Mesendoderm (in vitro differentiated cells): ENCODE measurements at regions not wholly inside any gene's neighbourhood (a gene's known extent, or its start where the extent isn't known, plus 50 kb on each side); places are given as distances from the start of the nearest gene placed in this dataset.

ENCODE experiments used
- DNase-seq: peaks from one replicate; pipeline ENCODE4 v3.0.0; 2013
- H2AK5ac ChIP-seq: 2 replicates; pipeline ENCODE4 v1.6.1; 2013; ENCODE audit warnings: low read length, inconsistent platforms
- H2BK120ac ChIP-seq: 2 replicates; pipeline ENCODE4 v1.6.1; 2013; ENCODE audit warnings: low read depth, mild to moderate bottlenecking, low read length, moderate library complexity, mixed read lengths
- H2BK15ac ChIP-seq: replicated peaks from 2 replicates; pipeline ENCODE4 v1.6.1; 2013; ENCODE audit warnings: low read depth, mild to moderate bottlenecking, moderate library complexity
- H2BK5ac ChIP-seq: 2 replicates; pipeline ENCODE4 v1.6.1; 2013; ENCODE audit warnings: low read length, inconsistent platforms
- H3K18ac ChIP-seq: 2 replicates; pipeline ENCODE4 v1.6.1; 2013; ENCODE audit warnings: mild to moderate bottlenecking, low read length, mixed read lengths
- H3K23ac ChIP-seq: one replicate; pipeline ENCODE4 v1.6.1; 2013; ENCODE audit warnings: low read length
- H3K27ac ChIP-seq: 2 replicates; pipeline ENCODE4 v1.5.1; 2013; ENCODE audit warnings: low read depth, mild to moderate bottlenecking, inconsistent platforms, low read length, moderate library complexity
- H3K27me3 ChIP-seq: 2 replicates; pipeline ENCODE4 v1.6.1; 2013; ENCODE audit warnings: low read length, control low read depth, mild to moderate bottlenecking, inconsistent platforms; ENCODE audit not compliant: insufficient read depth, poor library complexity
- H3K36me3 ChIP-seq: 2 replicates; pipeline ENCODE4 v1.6.1; 2013; ENCODE audit warnings: low read length, inconsistent platforms; ENCODE audit not compliant: control insufficient read depth, insufficient read depth
- H3K4ac ChIP-seq: one replicate; pipeline ENCODE4 v1.6.1; 2013; ENCODE audit warnings: low read depth, mild to moderate bottlenecking, low read length, moderate library complexity
- H3K4me1 ChIP-seq: 2 replicates; pipeline ENCODE4 v1.6.1; 2013; ENCODE audit warnings: low read depth, low read length, inconsistent platforms; ENCODE audit not compliant: control insufficient read depth
- H3K4me2 ChIP-seq: 2 replicates; pipeline ENCODE4 v1.6.1; 2013; ENCODE audit warnings: low read length
- H3K4me3 ChIP-seq: 2 replicates; pipeline ENCODE4 v1.5.1; 2013; ENCODE audit warnings: mild to moderate bottlenecking, low read length
- H3K56ac ChIP-seq: one replicate; pipeline ENCODE4 v1.6.1; 2013; ENCODE audit warnings: low read length
- H3K79me1 ChIP-seq: 2 replicates; pipeline ENCODE4 v1.6.1; 2013; ENCODE audit warnings: low read length, inconsistent platforms
- H3K79me2 ChIP-seq: 2 replicates; pipeline ENCODE4 v1.6.1; 2013; ENCODE audit warnings: mild to moderate bottlenecking, low read length; ENCODE audit not compliant: control insufficient read depth, insufficient read depth
- H3K9ac ChIP-seq: 2 replicates; pipeline ENCODE4 v1.6.1; 2013; ENCODE audit warnings: low read length, inconsistent platforms
- H4K5ac ChIP-seq: one replicate; pipeline ENCODE4 v1.6.1; 2013; ENCODE audit warnings: low read length
- H4K8ac ChIP-seq: one replicate; pipeline ENCODE4 v1.6.1; 2013; ENCODE audit warnings: low read depth, mild to moderate bottlenecking, control low read depth, low read length, moderate library complexity
- WGBS: extraction: QIAGEN DNeasy Blood & Tissue Kit; methylation state at CpG from one replicate; pipeline ENCODE4 v1.1.7; 2013; ENCODE audit warnings: low lambda C conversion rate, missing lambda C conversion rate; ENCODE audit not compliant: insufficient coverage; ENCODE audit errors: extremely low coverage; 5-methylcytosine and 5-hydroxymethylcytosine counted together

- Histone ChIP-seq H4K8ac (no peak overlapping the region), H3K27ac (no peak overlapping the region), H3K4me2 (no peak overlapping the region), H3K18ac (no peak overlapping the region), H2BK15ac (no peak overlapping the region), H2BK5ac (no peak overlapping the region), H3K4ac (no peak overlapping the region), H4K5ac (no peak overlapping the region), H3K79me1 (no peaks in the 10 kb centered on the region), H2BK120ac (no peak overlapping the region), H3K36me3 (no peaks in the 10 kb centered on the region), H3K56ac (no peak overlapping the region), H3K4me3 (no peak overlapping the region), H3K27me3 (no peaks in the 10 kb centered on the region), H3K4me1 (no peaks in the 10 kb centered on the region), H3K23ac (no peak overlapping the region), H3K79me2 (no peaks in the 10 kb centered on the region), H2AK5ac (no peak overlapping the region), H3K9ac (no peak overlapping the region)
- WGBS = no CpG with 5 or more reads among the region's 2 CpGs
- DNase-seq = no peak
Observed at GRCh38 chr14:58813745-58814144, 176.0 kb downstream of the DACT1 start.

GRCh38 chr14:58814466-58814865, 176.7 kb downstream of the DACT1 start:
- no peak for DNase-seq
- Histone ChIP-seq H3K4me3 (no peak overlapping the region), H3K18ac (no peak overlapping the region), H3K79me2 (no peaks in the 10 kb centered on the region), H2AK5ac (no peak overlapping the region), H3K27me3 (no peaks in the 10 kb centered on the region), H4K8ac (no peak overlapping the region), H2BK15ac (no peak overlapping the region), H2BK5ac (no peak overlapping the region), H3K56ac (no peak overlapping the region), H3K4me2 (no peak overlapping the region), H4K5ac (no peak overlapping the region), H3K79me1 (no peaks in the 10 kb centered on the region), H3K9ac (no peak overlapping the region), H3K4me1 (no peaks in the 10 kb centered on the region), H2BK120ac (no peak overlapping the region), H3K4ac (no peak overlapping the region), H3K27ac (no peak overlapping the region), H3K36me3 (no peaks in the 10 kb centered on the region), H3K23ac (no peak overlapping the region)
- no CpG with 5 or more reads among the region's 3 CpGs for WGBS

DNA sequence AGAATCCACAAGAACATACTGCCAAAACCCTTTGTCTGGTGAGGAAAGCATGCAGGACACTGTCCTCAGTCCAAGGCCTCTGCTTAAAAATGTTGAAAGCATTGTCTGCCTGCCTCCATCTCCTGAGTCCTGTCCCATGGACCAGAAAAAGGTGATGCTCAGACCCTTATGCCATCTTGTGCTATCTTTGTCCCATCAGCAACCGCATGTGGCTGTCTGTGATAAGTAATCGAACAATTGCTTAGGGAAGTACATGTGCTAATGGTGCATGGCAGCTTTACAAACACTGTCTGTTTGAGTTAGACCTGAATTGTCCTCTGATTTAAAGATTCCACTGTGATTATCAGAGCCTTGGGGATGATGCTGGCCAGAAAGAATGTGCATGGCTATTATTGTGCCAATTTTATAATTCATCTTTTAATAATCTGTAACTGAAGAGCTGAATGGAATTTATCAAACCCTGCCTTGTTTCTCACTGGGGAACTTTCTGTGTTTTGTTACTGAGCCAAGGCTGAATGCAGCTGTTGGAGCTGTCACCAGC, 177.5 kb downstream of the DACT1 start:
- H3K18ac ChIP-seq = no peak overlapping the region
- WGBS = no CpG with 5 or more reads among the region's 2 CpGs
- H3K79me2 ChIP-seq = no peaks in the 10 kb centered on the region

GRCh38 chr14:58815794-58816193, 178.0 kb downstream of the DACT1 start:
- H3K27me3 ChIP-seq = no peaks in the 10 kb centered on the region
- H4K8ac ChIP-seq = no peak overlapping the region
- no peak for DNase-seq
- H3K79me1 ChIP-seq = no peaks in the 10 kb centered on the region
- H3K4me3 ChIP-seq = no peak overlapping the region
- no peak overlapping the region for H3K18ac ChIP-seq
- H2BK5ac ChIP-seq = no peak overlapping the region
- H3K56ac ChIP-seq = no peak overlapping the region
- H4K5ac ChIP-seq = no peak overlapping the region
- no peak overlapping the region for H3K4ac ChIP-seq
- H3K36me3 ChIP-seq = no peaks in the 10 kb centered on the region
- no peak overlapping the region for H3K23ac ChIP-seq
- H3K4me2 ChIP-seq = no peak overlapping the region
- H2BK15ac ChIP-seq = no peak overlapping the region
- H3K27ac ChIP-seq = no peak overlapping the region
- no peaks in the 10 kb centered on the region for H3K79me2 ChIP-seq
- WGBS = no CpG with 5 or more reads among the region's 5 CpGs
- H3K4me1 ChIP-seq = no peaks in the 10 kb centered on the region
- no peak overlapping the region for H2BK120ac ChIP-seq
- no peak overlapping the region for H3K9ac ChIP-seq
- H2AK5ac ChIP-seq = no peak overlapping the region

More for the DNA sequence above, 177.5 kb downstream of the DACT1 start:
- Histone ChIP-seq H2BK15ac (no peak overlapping the region), H3K79me1 (no peaks in the 10 kb centered on the region), H4K5ac (no peak overlapping the region), H3K36me3 (no peaks in the 10 kb centered on the region), H4K8ac (no peak overlapping the region), H3K4me1 (no peaks in the 10 kb centered on the region), H3K27me3 (no peaks in the 10 kb centered on the region), H3K27ac (no peak overlapping the region), H3K4me2 (no peak overlapping the region), H2AK5ac (no peak overlapping the region), H3K56ac (no peak overlapping the region), H3K23ac (no peak overlapping the region), H3K4ac (no peak overlapping the region), H3K9ac (no peak overlapping the region), H3K4me3 (no peak overlapping the region), H2BK5ac (no peak overlapping the region), H2BK120ac (no peak overlapping the region)
- no peak for DNase-seq

DNA sequence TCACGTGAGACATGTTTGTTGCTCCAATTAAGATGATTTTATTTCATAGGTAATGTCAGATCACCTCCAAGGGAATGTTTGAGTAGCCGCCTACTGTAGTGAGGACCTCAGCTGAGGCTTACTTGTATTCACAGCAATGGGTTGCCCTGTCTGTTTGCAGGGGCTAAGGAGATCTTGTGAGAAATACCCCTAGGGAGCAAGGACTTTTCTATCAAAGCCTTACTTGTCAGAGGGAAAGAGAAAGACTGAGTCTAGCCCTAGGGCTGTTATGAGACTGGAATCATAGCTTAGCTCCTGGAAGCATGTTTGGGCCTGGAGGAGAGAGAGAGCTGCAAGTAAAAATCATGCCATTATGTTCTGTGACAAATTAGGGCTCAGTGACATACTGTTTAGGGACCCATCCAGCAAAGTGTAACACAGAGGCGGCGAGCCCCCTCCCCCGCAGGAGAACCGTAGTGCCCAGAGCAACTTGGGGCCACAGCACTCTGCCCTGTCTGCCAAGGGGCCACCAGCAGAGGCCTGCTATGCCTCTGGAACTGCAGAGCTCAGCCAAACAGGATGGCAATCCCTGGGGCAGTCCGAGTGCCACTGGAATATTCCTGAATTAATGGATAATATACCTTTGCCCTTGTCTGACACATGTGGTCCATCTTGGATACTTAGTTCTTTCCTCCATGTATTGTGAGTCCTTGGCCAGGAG, 178.8 kb downstream of the DACT1 start:
- Histone ChIP-seq H3K56ac (no peak overlapping the region), H3K79me1 (no peaks in the 10 kb centered on the region), H2AK5ac (no peak overlapping the region), H2BK120ac (no peak overlapping the region), H3K36me3 (no peaks in the 10 kb centered on the region), H3K27ac (no peak overlapping the region), H3K4me2 (no peak overlapping the region), H3K4me1 (no peaks in the 10 kb centered on the region), H3K27me3 (no peaks in the 10 kb centered on the region), H3K4ac (no peak overlapping the region), H3K9ac (no peak overlapping the region), H3K18ac (no peak overlapping the region), H4K5ac (no peak overlapping the region), H2BK5ac (no peak overlapping the region), H3K79me2 (no peaks in the 10 kb centered on the region), H2BK15ac (no peak overlapping the region), H3K23ac (no peak overlapping the region), H4K8ac (no peak overlapping the region), H3K4me3 (no peak overlapping the region)
- WGBS = no CpG with 5 or more reads among the region's 7 CpGs
- DNase-seq = no peak

GRCh38 chr14:58817846-58818245, 180.1 kb downstream of the DACT1 start:
- H3K4ac ChIP-seq = no peak overlapping the region
- no peaks in the 10 kb centered on the region for H3K27me3 ChIP-seq
- H3K4me3 ChIP-seq = no peak overlapping the region
- no peak overlapping the region for H3K9ac ChIP-seq
- no peak overlapping the region for H4K5ac ChIP-seq
- H3K4me1 ChIP-seq = no peaks in the 10 kb centered on the region
- no peak overlapping the region for H3K56ac ChIP-seq
- WGBS = no CpG with 5 or more reads among the region's 1 CpG
- no peaks in the 10 kb centered on the region for H3K79me1 ChIP-seq
- H2BK5ac ChIP-seq = no peak overlapping the region
- H2BK15ac ChIP-seq = no peak overlapping the region
- DNase-seq = no peak
- H3K79me2 ChIP-seq = no peaks in the 10 kb centered on the region
- H3K36me3 ChIP-seq = no peaks in the 10 kb centered on the region
- H2BK120ac ChIP-seq = no peak overlapping the region
- H3K27ac ChIP-seq = no peak overlapping the region
- H2AK5ac ChIP-seq = no peak overlapping the region
- no peak overlapping the region for H4K8ac ChIP-seq
- no peak overlapping the region for H3K23ac ChIP-seq
- no peak overlapping the region for H3K4me2 ChIP-seq
- no peak overlapping the region for H3K18ac ChIP-seq
